ENCODE measurements at regions not wholly inside any gene's neighbourhood (a gene's known extent, or its start where the extent isn't known, plus 50 kb on each side); places are given as distances from the start of the nearest gene placed in this dataset.
"Not testable (repeated sequence)": the region's sequence is repeated elsewhere in the genome, so short reads cannot be mapped to it uniquely, and the experiment has no call there.

DNA sequence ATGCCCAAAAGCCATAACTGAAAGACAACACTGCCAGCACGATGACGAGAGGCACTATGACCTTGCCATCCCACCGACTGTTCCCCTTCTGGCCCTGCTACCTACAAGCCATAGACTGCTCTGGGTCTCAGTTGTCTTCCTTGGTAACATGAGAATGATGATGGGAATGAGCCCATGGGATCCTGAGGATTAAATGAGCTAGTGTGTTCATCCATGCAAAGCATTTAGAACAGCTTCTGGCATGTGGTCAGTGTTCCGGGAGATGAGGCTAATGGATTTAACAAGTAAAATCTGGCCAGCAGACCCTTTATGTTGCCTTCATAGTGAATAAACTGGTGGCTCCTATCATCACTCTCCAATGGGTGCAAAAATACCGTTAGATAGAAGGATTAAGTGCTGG, 62.4 kb upstream of the WDR11 start:
- TF ChIP-seq, protein P1, sequence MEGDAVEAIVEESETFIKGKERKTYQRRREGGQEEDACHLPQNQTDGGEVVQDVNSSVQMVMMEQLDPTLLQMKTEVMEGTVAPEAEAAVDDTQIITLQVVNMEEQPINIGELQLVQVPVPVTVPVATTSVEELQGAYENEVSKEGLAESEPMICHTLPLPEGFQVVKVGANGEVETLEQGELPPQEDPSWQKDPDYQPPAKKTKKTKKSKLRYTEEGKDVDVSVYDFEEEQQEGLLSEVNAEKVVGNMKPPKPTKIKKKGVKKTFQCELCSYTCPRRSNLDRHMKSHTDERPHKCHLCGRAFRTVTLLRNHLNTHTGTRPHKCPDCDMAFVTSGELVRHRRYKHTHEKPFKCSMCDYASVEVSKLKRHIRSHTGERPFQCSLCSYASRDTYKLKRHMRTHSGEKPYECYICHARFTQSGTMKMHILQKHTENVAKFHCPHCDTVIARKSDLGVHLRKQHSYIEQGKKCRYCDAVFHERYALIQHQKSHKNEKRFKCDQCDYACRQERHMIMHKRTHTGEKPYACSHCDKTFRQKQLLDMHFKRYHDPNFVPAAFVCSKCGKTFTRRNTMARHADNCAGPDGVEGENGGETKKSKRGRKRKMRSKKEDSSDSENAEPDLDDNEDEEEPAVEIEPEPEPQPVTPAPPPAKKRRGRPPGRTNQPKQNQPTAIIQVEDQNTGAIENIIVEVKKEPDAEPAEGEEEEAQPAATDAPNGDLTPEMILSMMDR (IDR thresholded peaks at IDR 0.05), result no peak
- Histone ChIP-seq H3K27me3 (no peaks in the 10 kb centered on the region), H3K36me3 (no peaks in the 10 kb centered on the region), H3K4me1 (no peaks in the 10 kb centered on the region), H3K9me3 (no peaks in the 10 kb centered on the region), H3K27ac (no peak overlapping the region), H3K4me3 (no peak overlapping the region)
- WGBS, 2 donors, result 71 to 75% methylated on average over 5 of the region's 5 CpGs
- DNase-seq (no peak), ATAC-seq (no peak), FAIRE-seq (no peak)
- intact Hi-C loops (cut with DNase I), result no loop called here

DNA sequence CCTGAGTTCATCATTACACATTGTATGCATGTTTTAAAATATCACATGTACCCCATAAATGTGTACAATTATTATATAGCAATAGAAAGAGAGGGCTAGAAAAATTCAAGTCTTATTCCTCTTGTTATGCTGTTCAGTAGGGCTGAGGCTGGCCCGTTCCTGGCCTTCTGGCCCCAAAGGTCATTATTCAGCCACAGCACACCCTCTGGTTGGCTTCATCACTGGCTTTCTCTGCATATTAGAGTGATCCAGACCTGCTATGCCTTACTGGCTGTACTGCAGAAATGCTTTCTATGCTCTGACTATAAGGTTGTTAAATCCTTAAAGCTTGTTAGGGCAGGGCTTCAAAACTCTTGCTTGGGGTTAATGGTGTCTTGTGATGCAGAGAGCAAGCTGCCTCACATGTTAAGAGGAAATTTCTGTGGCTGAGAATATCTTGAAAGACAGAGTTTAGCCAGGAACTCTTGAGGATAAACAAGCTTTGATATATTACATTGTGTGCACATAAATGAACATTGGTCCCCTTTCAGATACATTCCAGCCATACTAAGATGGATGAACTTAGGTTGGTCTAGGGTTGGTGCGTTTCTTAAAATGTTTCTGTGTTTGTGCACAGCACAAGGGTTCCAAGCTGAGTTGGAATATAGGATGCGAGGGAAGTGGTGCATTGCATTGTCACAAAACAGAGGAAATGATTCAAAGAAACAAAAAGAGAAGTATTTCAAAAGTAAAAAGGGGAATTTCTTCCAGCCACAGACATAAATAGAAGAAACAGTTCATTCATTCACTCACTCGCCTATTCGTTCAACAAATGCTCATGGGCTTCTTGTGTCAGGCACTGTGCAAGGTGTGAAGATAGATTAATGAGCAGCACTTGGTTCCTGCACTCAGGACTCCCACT, 61.6 kb upstream of the WDR11 start:
- no peak for DNase-seq
- Histone ChIP-seq H3K4me1 (no peaks in the 10 kb centered on the region), H3K9me3 (no peaks in the 10 kb centered on the region), H3K36me3 (no peaks in the 10 kb centered on the region), H3K27ac (no peak overlapping the region), H3K27me3 (no peaks in the 10 kb centered on the region), H3K4me3 (no peak overlapping the region)
- 59 to 70% methylated on average over 5 of the region's 5 CpGs for WGBS, 2 donors
- TF ChIP-seq, protein P1 (IDR thresholded peaks at IDR 0.05), result no peak
- peak in 1 of 4 donors; percentile 49 for ATAC-seq
- FAIRE-seq, result no peak
- intact Hi-C loops (cut with DNase I), result no loop called here

DNA sequence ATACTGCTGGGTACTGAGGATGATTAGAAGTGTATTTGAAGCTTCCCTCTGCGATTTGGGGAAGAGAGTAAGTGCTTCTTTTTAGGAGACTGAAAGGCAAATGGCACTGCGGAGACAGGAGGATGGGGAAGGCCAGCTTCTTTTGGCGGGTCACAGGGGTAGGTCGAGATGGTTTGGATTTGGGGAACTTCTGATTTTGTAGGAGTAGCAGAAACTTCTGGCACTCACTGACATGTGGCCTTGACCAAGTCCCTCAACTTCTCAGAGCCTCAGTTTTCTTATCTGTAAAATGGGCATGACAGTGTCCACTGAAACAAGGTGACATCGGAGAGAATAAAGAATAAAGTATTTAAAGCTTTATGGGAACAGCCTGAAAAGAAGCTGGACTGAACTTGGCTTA, 59.8 kb upstream of the WDR11 start:
- no peak for DNase-seq
- FAIRE-seq, result no peak
- no peak overlapping the region for H3K27ac ChIP-seq
- 76 to 77% methylated on average over 5 of the region's 5 CpGs for WGBS, 2 donors
- intact Hi-C loops (cut with DNase I), result no loop called here
- TF ChIP-seq, protein P1 (IDR thresholded peaks at IDR 0.05), result no peak
- no peaks in the 10 kb centered on the region for H3K9me3 ChIP-seq
- no peaks in the 10 kb centered on the region for H3K36me3 ChIP-seq
- no peaks in the 10 kb centered on the region for H3K4me1 ChIP-seq
- ATAC-seq, result no peak
- no peaks in the 10 kb centered on the region for H3K27me3 ChIP-seq
- H3K4me3 ChIP-seq, result no peak overlapping the region

DNA sequence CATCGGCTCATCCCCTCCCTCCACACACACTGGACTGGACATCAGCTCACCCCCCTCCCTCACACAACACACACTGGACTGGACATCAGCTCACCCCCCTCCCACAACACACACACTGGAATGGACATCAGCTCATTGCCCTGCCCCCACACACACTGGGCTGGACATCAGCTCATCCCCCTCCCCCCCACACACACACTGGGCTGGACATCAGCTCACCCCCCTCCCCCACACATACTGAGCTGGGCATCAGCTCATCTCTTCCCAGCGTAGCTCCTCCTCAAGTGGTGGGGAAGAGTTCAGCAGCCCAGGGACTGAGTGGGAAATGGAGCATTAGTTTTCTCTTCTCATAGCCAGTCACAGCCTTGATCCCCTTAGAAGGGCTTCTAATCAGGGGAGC, 58.1 kb upstream of the WDR11 start:
- Histone ChIP-seq H3K27ac (no peak overlapping the region), H3K4me3 (no peak overlapping the region), H3K4me1 (no peaks in the 10 kb centered on the region), H3K27me3 (no peaks in the 10 kb centered on the region), H3K36me3 (no peaks in the 10 kb centered on the region), H3K9me3 (no peaks in the 10 kb centered on the region)
- no peak for DNase-seq
- FAIRE-seq, result no peak
- TF ChIP-seq, protein P1 (IDR thresholded peaks at IDR 0.05), result no peak
- no peak for ATAC-seq
- WGBS, 2 donors, result 50 to 62% methylated on average over 2 of the region's 2 CpGs
- intact Hi-C loops (cut with DNase I), result no loop called here

DNA sequence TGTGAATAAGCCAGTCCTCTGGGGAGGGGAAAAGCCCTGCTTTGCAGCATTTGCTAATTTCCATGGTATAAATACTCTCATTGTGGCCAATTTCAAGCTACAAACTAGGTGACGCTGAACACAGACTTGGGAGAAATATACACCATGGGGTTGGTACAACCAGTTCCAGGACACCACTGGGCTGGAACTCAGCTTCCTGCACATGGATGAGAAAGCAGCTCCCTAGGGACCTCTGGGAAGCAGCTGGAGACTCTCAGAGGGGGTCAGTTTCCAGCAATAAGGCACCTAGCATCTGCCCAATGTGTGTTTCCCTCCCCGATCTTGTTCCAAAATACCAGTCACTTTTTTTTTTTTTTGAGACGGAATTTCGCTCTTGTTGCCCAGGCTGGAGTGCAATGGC, 56.8 kb upstream of the WDR11 start:
- no peak for ATAC-seq
- no peaks in the 10 kb centered on the region for H3K9me3 ChIP-seq
- no peak for FAIRE-seq
- TF ChIP-seq, protein P1 (IDR thresholded peaks at IDR 0.05), result no peak
- no peak for DNase-seq
- no peaks in the 10 kb centered on the region for H3K36me3 ChIP-seq
- WGBS, 2 donors, result 79 to 88% methylated on average over 4 of the region's 4 CpGs
- H3K4me3 ChIP-seq, result no peak overlapping the region
- intact Hi-C loops (cut with DNase I), result no loop called here
- no peak overlapping the region for H3K27ac ChIP-seq
- H3K27me3 ChIP-seq, result no peaks in the 10 kb centered on the region
- H3K4me1 ChIP-seq, result no peaks in the 10 kb centered on the region

DNA sequence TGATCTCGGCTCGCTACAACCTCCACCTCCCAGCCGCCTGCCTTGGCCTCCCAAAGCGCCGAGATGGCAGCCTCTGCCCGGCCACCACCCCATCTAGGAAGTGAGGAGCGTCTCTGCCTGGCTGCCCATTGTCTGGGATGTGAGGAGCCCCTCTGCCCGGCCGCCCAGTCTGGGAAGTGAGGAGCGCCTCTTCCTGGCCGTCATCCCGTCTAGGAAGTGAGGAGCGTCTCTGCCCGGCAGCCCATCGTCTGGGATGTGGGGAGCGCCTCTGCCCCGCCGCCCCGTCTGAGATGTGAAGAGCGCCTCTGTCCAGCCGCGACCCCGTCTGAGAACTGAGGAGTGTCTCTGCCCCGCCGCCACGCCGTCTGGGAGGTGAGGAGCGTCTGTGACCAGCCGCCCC, 52.9 kb upstream of the WDR11 start:
- WGBS, 2 donors, result 91 to 92% methylated on average over 28 to 29 of the region's 29 CpGs
- H3K4me3 ChIP-seq; ATAC-seq; DNase-seq; intact Hi-C loops (cut with DNase I); H3K27ac ChIP-seq; H3K27me3 ChIP-seq; H3K36me3 ChIP-seq; FAIRE-seq; H3K4me1 ChIP-seq; H3K9me3 ChIP-seq: not testable (repeated sequence)

All from pancreas (tissue), 10 donors.